HUDEP-2 (cell line): ENCODE measurements at regions not wholly inside any gene's neighbourhood (a gene's known extent, or its start where the extent isn't known, plus 50 kb on each side); places are given as distances from the start of the nearest gene placed in this dataset.

Source experiments
- DNase-seq, 76 experiments: peaks; one replicate each; lab custom pipeline; 2025; ENCODE audit not compliant: unreplicated experiment in 76 of 76; lab: John Stamatoyannopoulos, UW

- DNase-seq: no peak
Observed at GRCh38 chr13:105445796-105446195, 1089.7 kb downstream of the EFNB2 start.

- DNase-seq: peak in 42 of 76 experiments; percentile 2 to 86 (median 66)
Observed at GRCh38 chr13:105442949-105443699, 1092.3 kb downstream of the EFNB2 start.

GRCh38 chr13:105442040-105442439 is 1093.4 kb downstream of the EFNB2 start:
- DNase-seq: no peak

GRCh38 chr13:105441051-105441750 is 1094.3 kb downstream of the EFNB2 start:
- no peak for DNase-seq

GRCh38 chr13:105436943-105437342 is 1098.5 kb downstream of the EFNB2 start:
- DNase-seq: peak in 52 of 76 experiments; percentile 7 to 94 (median 68)

DNA sequence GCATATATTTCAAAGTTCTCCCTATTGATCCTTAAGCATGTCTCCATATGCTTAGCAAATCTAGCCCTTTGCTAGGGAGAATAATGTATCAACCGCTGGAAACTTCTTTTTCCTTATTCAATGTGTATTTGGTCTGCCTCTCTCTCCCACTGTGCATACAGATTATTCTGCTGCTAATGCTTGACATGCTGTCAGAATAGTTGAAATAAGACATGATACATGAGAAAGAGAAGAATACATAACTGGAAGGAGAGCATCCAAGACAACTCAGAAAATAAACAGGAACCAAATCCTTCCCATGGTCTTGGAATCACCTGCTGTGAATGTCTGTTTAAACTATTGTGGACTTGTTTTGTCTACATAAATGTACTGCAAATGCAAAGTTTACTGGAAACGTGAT is 1103.0 kb downstream of the EFNB2 start:
- no peak for DNase-seq

GRCh38 chr13:105428811-105429210 is 1106.7 kb downstream of the EFNB2 start:
- DNase-seq: no peak

DNA sequence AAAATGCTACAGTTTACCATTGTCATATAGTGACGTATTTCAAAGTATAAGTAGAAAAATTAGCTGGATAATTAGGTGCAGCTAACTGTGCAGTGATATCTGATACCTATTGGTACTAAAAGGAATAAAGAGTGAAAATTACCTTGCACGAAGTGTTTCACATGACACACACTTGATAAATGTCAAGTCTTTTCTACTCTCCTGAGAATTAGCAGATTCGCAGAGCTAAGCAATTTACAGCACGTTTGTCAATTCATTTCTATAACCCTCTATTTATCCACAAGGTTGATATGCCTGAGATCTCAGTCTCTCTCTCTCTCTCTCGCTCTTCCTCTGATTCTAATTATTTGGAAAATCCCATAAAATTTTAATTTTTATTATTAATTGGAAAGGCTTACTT is 1109.0 kb downstream of the EFNB2 start:
- no peak for DNase-seq

GRCh38 chr13:105414639-105415038 is 1120.8 kb downstream of the EFNB2 start:
- DNase-seq: no peak

- DNase-seq: no peak
Observed at GRCh38 chr13:105412171-105412570, 1123.3 kb downstream of the EFNB2 start.

GRCh38 chr13:105410602-105411001 is 1124.9 kb downstream of the EFNB2 start:
- DNase-seq: peak in 28 of 76 experiments; percentile 1 to 37 (median 14)

- DNase-seq: no peak
Observed at GRCh38 chr13:105406551-105406950, 1128.9 kb downstream of the EFNB2 start.

GRCh38 chr13:105403086-105403485 is 1132.4 kb downstream of the EFNB2 start:
- DNase-seq: no peak

GRCh38 chr13:105395041-105395440 is 1140.4 kb downstream of the EFNB2 start:
- DNase-seq: no peak

DNA sequence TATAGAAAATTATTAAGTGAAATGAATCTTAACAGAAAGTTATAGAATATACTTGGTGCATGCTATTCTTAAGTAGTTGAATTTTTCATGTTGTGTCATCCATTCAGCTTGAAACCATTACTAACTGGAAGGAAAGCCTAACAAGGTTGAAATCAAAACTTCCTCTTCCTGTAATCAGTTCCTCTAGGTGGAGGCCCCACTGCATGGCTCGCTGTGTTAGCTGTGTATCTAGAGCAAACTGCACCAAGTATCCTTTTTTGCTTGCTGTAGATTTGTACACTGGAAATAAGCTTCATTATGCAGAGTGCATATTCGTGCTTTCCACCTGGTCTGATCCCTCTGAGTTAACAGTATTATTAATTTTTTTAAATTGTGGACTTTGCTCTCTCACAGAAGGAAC is 1146.1 kb downstream of the EFNB2 start:
- DNase-seq: no peak

GRCh38 chr13:105377452-105377851 is 1158.0 kb downstream of the EFNB2 start:
- DNase-seq: no peak

DNA sequence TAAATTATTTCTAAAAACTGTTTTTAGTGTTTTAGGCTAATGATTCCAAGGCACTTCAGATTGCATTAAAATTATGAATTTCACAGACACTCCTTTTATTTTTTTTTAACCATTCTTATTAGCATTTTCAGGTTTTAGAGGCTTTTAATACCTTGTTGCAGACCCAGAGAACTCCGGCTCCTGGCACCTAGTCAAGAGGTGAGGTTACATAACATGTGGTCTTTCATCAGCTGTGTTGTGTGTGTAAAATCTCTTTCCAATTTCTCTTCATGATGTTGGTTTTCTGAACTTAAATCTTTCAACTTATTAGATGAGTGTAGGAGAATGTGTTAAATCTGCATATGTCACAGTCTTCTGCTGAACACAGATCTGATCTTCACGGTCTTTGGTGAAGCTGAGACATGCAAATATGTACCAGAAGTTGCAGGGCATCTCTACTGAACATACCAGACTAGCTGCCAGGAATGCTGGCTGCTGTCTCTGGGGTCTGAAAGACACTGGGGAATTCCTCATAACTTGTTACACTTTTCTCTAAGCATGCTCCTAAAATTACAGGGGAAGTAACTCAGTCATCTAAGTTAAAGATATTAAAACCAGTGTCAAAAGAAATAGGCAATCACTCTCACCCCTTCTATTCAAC is 1165.3 kb downstream of the EFNB2 start:
- peak in 2 of 76 experiments; percentile 15 to 19 for DNase-seq

DNA sequence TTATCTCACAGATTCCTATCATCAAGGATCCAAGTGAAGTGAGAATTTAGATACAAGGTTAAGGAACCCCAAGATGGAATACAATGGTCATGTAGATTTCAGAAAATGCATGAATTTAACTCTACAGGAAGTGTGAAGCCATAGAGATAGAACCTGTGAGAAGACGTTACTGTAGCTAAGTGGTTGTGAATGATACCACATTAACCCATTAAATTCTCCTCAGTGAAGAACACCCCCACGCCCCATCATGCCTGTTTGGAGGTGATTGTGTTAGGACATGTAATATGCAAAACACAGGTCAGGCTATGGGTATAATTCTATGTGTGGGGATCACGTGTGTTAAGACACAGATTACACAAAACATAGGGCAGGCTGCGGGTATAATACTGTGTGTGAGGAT is 1166.7 kb downstream of the EFNB2 start:
- DNase-seq: no peak

DNA sequence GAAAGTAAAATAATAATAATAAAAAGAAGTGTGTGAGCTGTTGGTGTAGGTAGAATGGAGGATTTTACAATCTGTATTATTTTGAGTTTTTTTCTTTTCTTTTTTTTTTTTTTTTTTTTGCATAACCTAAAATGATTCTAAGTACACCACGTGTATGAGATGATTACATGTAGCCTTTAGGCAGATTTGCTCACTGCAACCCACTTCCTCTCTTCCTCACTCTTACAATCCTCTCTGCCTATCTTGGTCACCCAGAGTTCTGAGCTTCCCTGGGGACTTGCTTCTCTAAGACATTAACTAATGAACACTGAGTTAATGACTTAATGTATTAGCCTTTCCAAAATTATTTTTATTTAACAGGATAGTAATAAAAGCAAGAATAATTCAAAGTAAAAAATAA is 1169.6 kb downstream of the EFNB2 start:
- DNase-seq: no peak

DNA sequence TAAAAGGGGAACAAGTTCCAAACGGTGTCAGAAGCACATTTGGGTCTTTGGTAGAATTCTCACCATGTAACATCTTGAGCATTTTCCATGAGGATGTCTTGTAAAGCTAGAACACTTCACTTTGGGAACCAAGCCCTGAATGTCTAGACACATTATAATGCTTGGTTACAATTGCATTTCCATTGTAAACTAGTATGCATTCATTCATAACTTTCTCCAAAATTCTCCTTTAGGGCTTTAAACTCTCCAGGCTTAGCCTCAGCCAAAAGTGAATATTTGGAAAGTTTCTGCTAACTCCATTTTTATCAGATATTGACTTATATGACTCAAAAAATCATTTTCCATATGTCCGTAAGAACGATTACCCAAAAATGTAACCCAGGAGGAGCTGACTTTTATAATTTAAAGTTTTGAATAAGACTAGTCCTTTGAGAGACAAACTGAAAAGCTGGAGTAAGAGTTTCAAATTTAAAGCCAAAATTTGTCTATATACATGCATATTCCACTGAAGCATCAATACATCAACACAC is 1170.4 kb downstream of the EFNB2 start:
- DNase-seq: no peak

DNA sequence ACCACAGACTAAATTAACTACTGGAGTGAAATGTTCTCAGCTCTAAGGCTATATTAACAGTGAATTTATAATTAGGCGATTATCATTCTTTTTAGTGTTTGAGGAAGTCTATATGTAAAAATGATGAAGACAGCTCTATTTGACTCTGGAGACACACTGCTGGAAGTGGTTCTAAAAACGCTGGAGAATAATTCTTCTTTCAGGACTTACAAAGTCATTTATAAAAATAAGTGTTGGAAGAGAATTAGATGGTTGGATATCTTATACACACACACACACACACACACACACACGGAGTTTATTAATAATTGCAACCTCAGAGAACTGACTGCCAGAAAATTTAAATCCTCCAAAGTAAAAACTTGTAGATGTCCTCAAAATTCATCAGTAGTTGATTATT is 1171.3 kb downstream of the EFNB2 start:
- DNase-seq: no peak
